Epithelial cell of esophagus (primary cell): ENCODE measurements at regions not wholly inside any gene's neighbourhood (a gene's known extent, or its start where the extent isn't known, plus 50 kb on each side); places are given as distances from the start of the nearest gene placed in this dataset.

Experiments
- DNase-seq: peaks from one replicate; pipeline ENCODE4 v3.0.0; 2010; ENCODE audit warnings: low read depth
- H3K4me3 ChIP-seq: 2 replicates; pipeline ENCODE4 v1.5.1; 2011; ENCODE audit warnings: mild to moderate bottlenecking, low read length, control low read depth
- TF ChIP-seq, protein P1 (sequence below): IDR thresholded peaks from 2 replicates; pipeline ENCODE4 v1.5.1; 2011; ENCODE audit warnings: low read depth, mild to moderate bottlenecking, low read length, control low read depth, inconsistent platforms; ENCODE audit not compliant: insufficient read depth; ENCODE audit errors: missing control alignments

DNA sequence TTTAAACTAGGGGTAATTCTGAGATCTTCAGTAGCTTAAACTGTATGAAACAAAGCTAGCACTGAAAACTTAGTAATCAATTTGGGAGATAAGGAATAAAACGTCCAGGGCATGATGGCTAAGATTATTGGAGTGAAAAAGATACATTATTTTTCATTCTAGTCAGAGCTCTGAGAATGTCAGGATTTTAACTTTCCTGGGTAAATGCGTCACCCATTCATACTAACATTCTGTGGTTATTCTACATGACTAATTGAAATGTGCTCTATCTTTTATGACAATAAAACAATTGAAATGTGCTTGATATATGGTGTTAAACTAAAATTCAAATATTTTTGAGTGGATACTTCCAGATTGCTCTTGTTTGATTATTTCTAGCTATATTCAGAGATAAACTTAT is 626.0 kb downstream of the EDEM1 start:
- TF ChIP-seq, protein P1, sequence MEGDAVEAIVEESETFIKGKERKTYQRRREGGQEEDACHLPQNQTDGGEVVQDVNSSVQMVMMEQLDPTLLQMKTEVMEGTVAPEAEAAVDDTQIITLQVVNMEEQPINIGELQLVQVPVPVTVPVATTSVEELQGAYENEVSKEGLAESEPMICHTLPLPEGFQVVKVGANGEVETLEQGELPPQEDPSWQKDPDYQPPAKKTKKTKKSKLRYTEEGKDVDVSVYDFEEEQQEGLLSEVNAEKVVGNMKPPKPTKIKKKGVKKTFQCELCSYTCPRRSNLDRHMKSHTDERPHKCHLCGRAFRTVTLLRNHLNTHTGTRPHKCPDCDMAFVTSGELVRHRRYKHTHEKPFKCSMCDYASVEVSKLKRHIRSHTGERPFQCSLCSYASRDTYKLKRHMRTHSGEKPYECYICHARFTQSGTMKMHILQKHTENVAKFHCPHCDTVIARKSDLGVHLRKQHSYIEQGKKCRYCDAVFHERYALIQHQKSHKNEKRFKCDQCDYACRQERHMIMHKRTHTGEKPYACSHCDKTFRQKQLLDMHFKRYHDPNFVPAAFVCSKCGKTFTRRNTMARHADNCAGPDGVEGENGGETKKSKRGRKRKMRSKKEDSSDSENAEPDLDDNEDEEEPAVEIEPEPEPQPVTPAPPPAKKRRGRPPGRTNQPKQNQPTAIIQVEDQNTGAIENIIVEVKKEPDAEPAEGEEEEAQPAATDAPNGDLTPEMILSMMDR: no peak
- no peak for DNase-seq
- no peak overlapping the region for H3K4me3 ChIP-seq

DNA sequence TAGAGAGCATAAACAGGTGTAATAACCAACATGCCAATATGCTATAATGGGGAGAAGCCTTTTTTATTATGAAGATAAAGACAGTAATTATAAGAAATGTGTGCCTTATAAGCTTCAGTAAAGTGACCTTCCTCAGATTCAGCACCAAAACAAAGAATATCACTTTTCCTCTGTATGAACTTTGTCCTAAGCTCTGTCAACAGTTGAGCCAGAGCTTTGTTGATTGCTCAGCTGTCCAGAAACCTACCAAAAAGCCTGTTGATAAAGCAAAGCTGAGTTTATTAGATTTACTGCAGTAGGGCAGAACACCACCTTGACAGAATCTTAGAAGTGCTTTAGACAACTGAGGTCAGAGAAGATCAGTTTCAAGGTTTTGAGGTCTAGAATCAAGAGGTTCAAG is 635.3 kb downstream of the EDEM1 start:
- H3K4me3 ChIP-seq: no peak overlapping the region
- DNase-seq: no peak
- TF ChIP-seq, protein P1: no peak

DNA sequence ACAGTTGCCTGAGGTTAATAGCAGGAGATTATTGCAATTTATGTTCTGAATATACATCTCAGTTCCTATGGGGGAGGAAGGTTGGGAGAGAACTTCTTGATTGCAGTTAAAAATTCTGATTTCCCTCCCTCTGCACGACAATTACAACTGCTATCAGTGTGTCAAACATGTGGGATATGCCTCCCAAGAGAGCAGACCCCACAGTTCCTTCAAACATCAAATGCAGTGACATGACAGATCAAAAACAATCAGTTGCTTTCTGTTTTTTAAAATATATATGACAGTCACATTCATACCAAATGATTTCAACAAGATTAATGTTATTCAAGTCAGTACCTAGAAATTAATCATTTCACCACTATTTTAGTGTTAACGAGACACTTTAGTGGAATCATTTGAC is 639.0 kb downstream of the EDEM1 start:
- TF ChIP-seq, protein P1: no peak
- H3K4me3 ChIP-seq: no peak overlapping the region
- no peak for DNase-seq

DNA sequence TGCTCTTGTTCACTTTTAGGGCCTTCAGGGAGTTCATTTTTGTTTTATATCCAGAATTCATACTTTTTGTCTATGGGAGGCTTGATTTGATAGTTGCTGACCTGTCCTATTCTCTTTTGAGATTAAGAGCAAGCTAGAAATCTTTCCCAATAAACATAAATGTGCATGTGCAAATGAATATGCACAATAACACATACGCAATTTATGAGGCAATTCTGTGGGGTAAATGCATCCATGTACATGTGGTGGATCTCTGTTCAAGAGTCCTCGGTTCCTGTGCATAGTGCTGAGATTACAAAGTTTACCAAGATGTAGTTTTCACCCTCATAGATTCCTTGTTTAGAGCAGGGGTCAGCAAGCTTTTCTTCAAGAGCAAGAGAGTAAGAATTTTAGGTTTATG is 640.7 kb downstream of the EDEM1 start:
- DNase-seq: no peak
- TF ChIP-seq, protein P1: no peak
- H3K4me3 ChIP-seq: no peak overlapping the region

DNA sequence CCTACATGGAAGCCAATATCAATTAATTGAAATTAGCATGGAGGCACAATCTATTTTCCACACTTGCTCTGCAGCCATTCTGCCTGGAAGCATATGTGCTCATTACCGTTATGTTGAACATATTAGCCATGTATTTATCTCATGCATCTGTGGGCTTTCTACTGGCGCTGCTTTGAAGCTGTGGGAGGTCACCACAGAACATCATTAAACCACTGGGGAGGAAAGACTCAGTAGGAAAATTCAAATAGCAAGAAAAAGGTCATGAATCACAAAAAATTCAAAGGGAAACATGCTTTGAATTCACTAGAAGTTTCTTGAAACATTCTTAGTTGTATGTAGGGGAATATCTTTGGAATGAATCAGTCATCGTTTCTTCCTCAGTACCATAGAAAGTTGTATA is 652.5 kb downstream of the EDEM1 start:
- H3K4me3 ChIP-seq: no peak overlapping the region
- TF ChIP-seq, protein P1: no peak
- DNase-seq: no peak

DNA sequence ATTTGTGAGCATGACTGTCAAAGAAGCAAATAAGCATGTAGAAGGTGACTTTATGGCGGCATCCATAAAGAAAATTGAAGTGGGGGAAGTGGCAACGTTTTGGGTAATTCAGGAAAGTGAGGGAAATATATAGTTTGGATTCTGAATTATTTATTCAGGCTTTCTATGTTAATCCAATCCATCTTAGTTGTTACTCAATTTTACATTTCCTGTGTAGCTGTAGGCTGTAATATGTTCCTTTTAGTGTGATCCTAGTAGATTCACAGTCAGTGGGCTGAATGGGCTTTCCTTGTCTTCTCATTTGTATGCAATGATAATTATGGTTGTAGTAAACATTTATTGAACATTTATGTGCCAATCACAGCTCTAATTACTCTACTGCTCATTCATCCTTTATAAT is 654.1 kb downstream of the EDEM1 start:
- DNase-seq: no peak
- no peak overlapping the region for H3K4me3 ChIP-seq
- TF ChIP-seq, protein P1: no peak

DNA sequence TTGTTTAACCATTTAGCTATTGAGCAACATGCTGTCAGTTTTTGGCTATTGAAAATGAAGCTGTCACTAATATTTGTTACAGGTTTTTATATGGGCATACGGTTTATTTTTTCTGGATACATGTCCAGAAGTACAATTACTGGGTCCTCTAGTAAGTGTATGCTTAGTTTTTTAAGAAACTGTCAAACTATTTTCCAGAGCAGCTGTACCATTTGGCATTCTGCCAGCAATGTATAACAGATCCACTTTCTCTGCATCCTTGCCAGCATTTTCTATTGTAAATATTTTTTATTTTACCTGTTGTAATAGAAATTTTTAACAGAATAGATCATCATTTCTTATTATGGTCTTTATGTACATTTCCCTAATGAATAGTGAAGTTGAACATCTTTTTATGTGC is 658.8 kb downstream of the EDEM1 start:
- no peak overlapping the region for H3K4me3 ChIP-seq
- no peak for DNase-seq
- TF ChIP-seq, protein P1: no peak
